GM10248 (cell line): ENCODE measurements at regions not wholly inside any gene's neighbourhood (a gene's known extent, or its start where the extent isn't known, plus 50 kb on each side); places are given as distances from the start of the nearest gene placed in this dataset.
A peak's percentile ranks its signal among the peaks of the same experiment; 100 is the strongest.

Source experiments
- CTCF ChIA-PET: fragments of 300-600 bp; sonication (Branson Sonifier 250); formaldehyde crosslinking; extraction: SDS; loops from one replicate; lab custom pipeline; 2021; ENCODE audit warnings: antibody characterized with exemption; lab: Yijun Ruan, JAX
- POLR2A ChIA-PET: fragments of 350-650 bp; sonication (Branson Sonifier 250); formaldehyde crosslinking; extraction: SDS; loops from one replicate; lab custom pipeline; 2020; ENCODE audit warnings: antibody characterized with exemption; lab: Yijun Ruan, JAX
- DNase-seq: peaks from one replicate; pipeline ENCODE4 v3.0.0; 2012; ENCODE audit errors: extremely low spot score
- TF ChIP-seq, protein P1 (sequence below): IDR thresholded peaks from 2 replicates; pipeline ENCODE4 v1.5.1; 2012; ENCODE audit warnings: mild to moderate bottlenecking, low read depth; ENCODE audit errors: extremely low read depth, missing control alignments, control extremely low read depth

GRCh38 chr18:76621782-76622495 is 126.9 kb upstream of the ZNF516 start:
- TF ChIP-seq, protein P1, sequence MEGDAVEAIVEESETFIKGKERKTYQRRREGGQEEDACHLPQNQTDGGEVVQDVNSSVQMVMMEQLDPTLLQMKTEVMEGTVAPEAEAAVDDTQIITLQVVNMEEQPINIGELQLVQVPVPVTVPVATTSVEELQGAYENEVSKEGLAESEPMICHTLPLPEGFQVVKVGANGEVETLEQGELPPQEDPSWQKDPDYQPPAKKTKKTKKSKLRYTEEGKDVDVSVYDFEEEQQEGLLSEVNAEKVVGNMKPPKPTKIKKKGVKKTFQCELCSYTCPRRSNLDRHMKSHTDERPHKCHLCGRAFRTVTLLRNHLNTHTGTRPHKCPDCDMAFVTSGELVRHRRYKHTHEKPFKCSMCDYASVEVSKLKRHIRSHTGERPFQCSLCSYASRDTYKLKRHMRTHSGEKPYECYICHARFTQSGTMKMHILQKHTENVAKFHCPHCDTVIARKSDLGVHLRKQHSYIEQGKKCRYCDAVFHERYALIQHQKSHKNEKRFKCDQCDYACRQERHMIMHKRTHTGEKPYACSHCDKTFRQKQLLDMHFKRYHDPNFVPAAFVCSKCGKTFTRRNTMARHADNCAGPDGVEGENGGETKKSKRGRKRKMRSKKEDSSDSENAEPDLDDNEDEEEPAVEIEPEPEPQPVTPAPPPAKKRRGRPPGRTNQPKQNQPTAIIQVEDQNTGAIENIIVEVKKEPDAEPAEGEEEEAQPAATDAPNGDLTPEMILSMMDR = no peak
- POLR2A ChIA-PET = no interaction called here
- CTCF ChIA-PET = interaction anchor here (1.5 to 5.6 kb wide), 3 partner anchors 11 to 223 kb away, joined by 4 to 50 read pairs (median 4); no protein-coding TSS in a partner anchor
- no peak for DNase-seq

GRCh38 chr18:76621226-76621625 is 126.2 kb upstream of the ZNF516 start:
- TF ChIP-seq, protein P1 = no peak
- CTCF ChIA-PET = interaction anchor here (0.8 to 5.6 kb wide), 6 partner anchors 11 to 222 kb away, joined by 3 to 50 read pairs (median 4); no protein-coding TSS in a partner anchor
- DNase-seq = no peak
- POLR2A ChIA-PET = no interaction called here

DNA sequence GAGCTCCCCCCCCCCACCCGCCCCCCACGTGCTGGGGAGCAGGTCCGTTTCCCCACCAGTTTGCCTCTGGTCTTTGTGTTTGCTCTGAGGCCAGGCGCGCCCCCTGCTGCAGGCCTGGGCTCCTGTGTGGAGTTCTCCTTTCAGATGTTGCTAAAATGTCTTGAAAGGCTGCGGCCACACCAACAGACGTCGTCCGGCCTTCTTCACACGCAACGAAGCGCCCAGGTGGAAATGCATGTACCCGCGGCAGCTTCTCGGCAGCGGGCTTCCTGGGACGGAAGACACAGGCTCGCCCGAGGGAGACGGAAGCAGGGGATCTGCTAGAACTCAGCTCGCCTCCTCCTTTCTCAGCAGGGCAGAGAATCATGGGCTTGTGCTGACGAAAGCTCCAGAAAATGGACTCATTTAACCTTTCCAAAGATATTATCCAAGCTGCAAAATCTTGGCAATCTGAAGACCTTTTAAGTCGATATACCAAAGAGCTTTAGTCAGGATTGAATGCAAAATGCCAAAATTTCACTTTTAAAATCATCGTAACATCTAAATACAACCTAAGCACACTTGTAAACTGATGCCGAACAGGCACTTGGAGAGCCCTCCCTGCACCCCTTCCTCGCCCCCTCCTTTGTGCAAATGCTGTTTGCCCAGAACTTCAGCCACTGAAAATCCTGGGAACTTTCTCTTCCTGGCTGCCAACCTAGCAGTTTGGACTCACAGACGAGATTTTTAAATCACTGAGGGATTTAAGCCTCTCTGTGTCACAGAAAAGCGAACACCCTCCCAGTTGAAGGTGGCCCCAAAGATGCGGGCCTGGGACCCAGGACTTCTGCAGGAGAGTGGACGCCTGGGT is 125.5 kb upstream of the ZNF516 start:
- DNase-seq = peak; percentile 84
- CTCF ChIA-PET = interaction anchor here (0.7 to 5.6 kb wide), 7 partner anchors 9 to 221 kb away, joined by 3 to 50 read pairs (median 3); no protein-coding TSS in a partner anchor
- POLR2A ChIA-PET = no interaction called here
- TF ChIP-seq, protein P1 = peak; percentile 67

GRCh38 chr18:76619621-76620315 is 124.7 kb upstream of the ZNF516 start:
- DNase-seq = no peak
- POLR2A ChIA-PET = no interaction called here
- TF ChIP-seq, protein P1 = no peak
- CTCF ChIA-PET = interaction anchor here (0.9 to 5.6 kb wide), 4 partner anchors 9 to 221 kb away, joined by 3 to 50 read pairs (median 5); no protein-coding TSS in a partner anchor

- CTCF ChIA-PET = interaction anchor here (0.9 to 5.6 kb wide), 2 partner anchors 10 to 220 kb away, joined by 3 to 50 read pairs; no protein-coding TSS in a partner anchor
- no peak for DNase-seq
- POLR2A ChIA-PET = no interaction called here
- TF ChIP-seq, protein P1 = no peak
Observed at GRCh38 chr18:76619261-76619620, 124.2 kb upstream of the ZNF516 start.

GRCh38 chr18:76618721-76619120 is 123.7 kb upstream of the ZNF516 start:
- ChIA-PET POLR2A (no interaction called here), CTCF (interaction anchor here (0.9 to 5.6 kb wide), 2 partner anchors 10 to 220 kb away, joined by 3 to 50 read pairs; no protein-coding TSS in a partner anchor)
- TF ChIP-seq, protein P1 = no peak

More at GRCh38 chr18:76618721-76619120, 123.7 kb upstream of the ZNF516 start:
- DNase-seq = no peak
